ENCODE measurements at regions not wholly inside any gene's neighbourhood (a gene's known extent, or its start where the extent isn't known, plus 50 kb on each side); places are given as distances from the start of the nearest gene placed in this dataset.

- no peak overlapping the region for H2AFZ ChIP-seq (ENCODE audit: low read depth, low read length, severe bottlenecking)
These were observed 240.5 kb downstream of the TRIB2 start for GRCh38 chr2:12957251-12957650.

GRCh38 chr2:12959935-12960334, 243.2 kb downstream of the TRIB2 start:
- 0 out of 2 replicates have a peak, but pooled peaks cover 3% of the 10 kb centered on the region for H3K9me2 ChIP-seq (replicated peaks; ENCODE audit: insufficient read depth, low read length)

More at GRCh38 chr2:12957251-12957650, 240.5 kb downstream of the TRIB2 start:
- Histone ChIP-seq H3K4me2 (ENCODE audit: low read depth, low read length, poor library complexity, severe bottlenecking) (no peak overlapping the region), H3K27ac (ENCODE audit: low read depth, low read length) (no peak overlapping the region), H3K9me3 (ENCODE audit: insufficient read depth, low read length) (no peaks in the 10 kb centered on the region), H4K20me1 (ENCODE audit: low read depth, low read length) (no peaks in the 10 kb centered on the region), H3K4me3 (ENCODE audit: insufficient read depth, low read length, poor library complexity, severe bottlenecking) (no peak overlapping the region), H3K79me2 (ENCODE audit: insufficient read depth, low read length) (no peaks in the 10 kb centered on the region), H3K9me2 (replicated peaks; ENCODE audit: insufficient read depth, low read length) (0 out of 2 replicates have a peak, but pooled peaks cover 3% of the 10 kb centered on the region), H3K36me3 (ENCODE audit: low read length) (no peaks in the 10 kb centered on the region), H3K9ac (ENCODE audit: low read length) (no peak overlapping the region), H3K27me3 (ENCODE audit: low read length) (peaks cover 3% of the 10 kb centered on the region; the same call in 1 of the 2 replicates), H3F3A (ENCODE audit: insufficient read depth) (no peaks in the 10 kb centered on the region)
- no peak for TF ChIP-seq CTCF (IDR thresholded peaks at IDR 0.05; ENCODE audit: insufficient read depth, low read length, poor library complexity, severe bottlenecking)
- no peak for TF ChIP-seq EZH2phosphoT487 (conservative IDR thresholded peaks at IDR 0.05; ENCODE audit: low read length)

GRCh38 chr2:12960671-12961070, 243.9 kb downstream of the TRIB2 start:
- H3K27ac ChIP-seq (ENCODE audit: low read depth, low read length): no peak overlapping the region
- no peaks in the 10 kb centered on the region for H3K9me3 ChIP-seq (ENCODE audit: insufficient read depth, low read length)
- no peak overlapping the region for H2AFZ ChIP-seq (ENCODE audit: low read depth, low read length, severe bottlenecking)
- H3K4me3 ChIP-seq (ENCODE audit: insufficient read depth, low read length, poor library complexity, severe bottlenecking): no peak overlapping the region
- no peaks in the 10 kb centered on the region for H3K36me3 ChIP-seq (ENCODE audit: low read length)
- H3K79me2 ChIP-seq (ENCODE audit: insufficient read depth, low read length): no peaks in the 10 kb centered on the region
- peaks cover 3% of the 10 kb centered on the region; the same call in 1 of the 2 replicates for H3K27me3 ChIP-seq (ENCODE audit: low read length)
- TF ChIP-seq EZH2phosphoT487 (conservative IDR thresholded peaks at IDR 0.05; ENCODE audit: low read length) (no peak), CTCF (IDR thresholded peaks at IDR 0.05; ENCODE audit: insufficient read depth, low read length, poor library complexity, severe bottlenecking) (no peak)
- H4K20me1 ChIP-seq (ENCODE audit: low read depth, low read length): no peaks in the 10 kb centered on the region
- no peaks in the 10 kb centered on the region for H3F3A ChIP-seq (ENCODE audit: insufficient read depth)
- no peak overlapping the region for H3K9ac ChIP-seq (ENCODE audit: low read length)
- 0 out of 2 replicates have a peak, but pooled peaks cover 3% of the 10 kb centered on the region for H3K9me2 ChIP-seq (replicated peaks; ENCODE audit: insufficient read depth, low read length)
- H3K4me2 ChIP-seq (ENCODE audit: low read depth, low read length, poor library complexity, severe bottlenecking): no peak overlapping the region

More at GRCh38 chr2:12959935-12960334, 243.2 kb downstream of the TRIB2 start:
- no peaks in the 10 kb centered on the region for H3K9me3 ChIP-seq (ENCODE audit: insufficient read depth, low read length)
- no peak overlapping the region for H3K4me3 ChIP-seq (ENCODE audit: insufficient read depth, low read length, poor library complexity, severe bottlenecking)
- H3K27me3 ChIP-seq (ENCODE audit: low read length): peaks cover 3% of the 10 kb centered on the region; the same call in 1 of the 2 replicates
- no peaks in the 10 kb centered on the region for H3K36me3 ChIP-seq (ENCODE audit: low read length)
- H3K4me2 ChIP-seq (ENCODE audit: low read depth, low read length, poor library complexity, severe bottlenecking): no peak overlapping the region
- H3K9ac ChIP-seq (ENCODE audit: low read length): no peak overlapping the region
- H3K27ac ChIP-seq (ENCODE audit: low read depth, low read length): no peak overlapping the region
- no peaks in the 10 kb centered on the region for H3F3A ChIP-seq (ENCODE audit: insufficient read depth)
- no peaks in the 10 kb centered on the region for H4K20me1 ChIP-seq (ENCODE audit: low read depth, low read length)
- H2AFZ ChIP-seq (ENCODE audit: low read depth, low read length, severe bottlenecking): no peak overlapping the region
- TF ChIP-seq CTCF (IDR thresholded peaks at IDR 0.05; ENCODE audit: insufficient read depth, low read length, poor library complexity, severe bottlenecking) (no peak), EZH2phosphoT487 (conservative IDR thresholded peaks at IDR 0.05; ENCODE audit: low read length) (no peak)
- H3K79me2 ChIP-seq (ENCODE audit: insufficient read depth, low read length): no peaks in the 10 kb centered on the region
